ENCODE measurements at regions not wholly inside any gene's neighbourhood (a gene's known extent, or its start where the extent isn't known, plus 50 kb on each side); places are given as distances from the start of the nearest gene placed in this dataset.

- no peak overlapping the region for H3K4me3 Mint-ChIP-seq
- H3K27me3 Mint-ChIP-seq (ENCODE audit: insufficient read depth), result no peaks in the 10 kb centered on the region
- no peak for DNase-seq
- H3K4me1 Mint-ChIP-seq (ENCODE audit: low read depth), result no peaks in the 10 kb centered on the region
- TF ChIP-seq CTCF (IDR thresholded peaks at IDR 0.05), result no peak
- H3K36me3 Mint-ChIP-seq (ENCODE audit: low read depth), result peaks cover 14% of the 10 kb centered on the region
- H3K27ac Mint-ChIP-seq, result no peak overlapping the region
- peaks cover 60% of the 10 kb centered on the region for H3K9me3 Mint-ChIP-seq
Observed at GRCh38 chr22:48265000-48265625, 1502.7 kb downstream of the TBC1D22A start.

GRCh38 chr22:48264586-48264985 is 1502.1 kb downstream of the TBC1D22A start:
- H3K27ac Mint-ChIP-seq, result no peak overlapping the region

GRCh38 chr22:48263791-48264351 is 1501.4 kb downstream of the TBC1D22A start:
- Mint-ChIP-seq H3K9me3 (peaks cover 65% of the 10 kb centered on the region), H3K27ac (no peak overlapping the region), H3K27me3 (ENCODE audit: insufficient read depth) (no peaks in the 10 kb centered on the region), H3K4me3 (no peak overlapping the region), H3K4me1 (ENCODE audit: low read depth) (no peaks in the 10 kb centered on the region), H3K36me3 (ENCODE audit: low read depth) (peaks cover 8% of the 10 kb centered on the region)
- DNase-seq, result no peak
- TF ChIP-seq CTCF (IDR thresholded peaks at IDR 0.05), result no peak

More at GRCh38 chr22:48264586-48264985, 1502.1 kb downstream of the TBC1D22A start:
- no peak for TF ChIP-seq CTCF (IDR thresholded peaks at IDR 0.05)
- H3K27me3 Mint-ChIP-seq (ENCODE audit: insufficient read depth), result no peaks in the 10 kb centered on the region
- no peak for DNase-seq
- H3K4me1 Mint-ChIP-seq (ENCODE audit: low read depth), result no peaks in the 10 kb centered on the region
- H3K9me3 Mint-ChIP-seq, result peaks cover 65% of the 10 kb centered on the region
- no peak overlapping the region for H3K4me3 Mint-ChIP-seq
- peaks cover 14% of the 10 kb centered on the region for H3K36me3 Mint-ChIP-seq (ENCODE audit: low read depth)

- H3K4me3 Mint-ChIP-seq, result no peak overlapping the region
- DNase-seq, result no peak
Observed at GRCh38 chr22:48263431-48263765, 1500.9 kb downstream of the TBC1D22A start.

GRCh38 chr22:48262596-48263430 is 1500.4 kb downstream of the TBC1D22A start:
- H3K36me3 Mint-ChIP-seq (ENCODE audit: low read depth), result peaks cover 8% of the 10 kb centered on the region
- no peak overlapping the region for H3K4me3 Mint-ChIP-seq
- H3K9me3 Mint-ChIP-seq, result peaks cover 69% of the 10 kb centered on the region
- no peak overlapping the region for H3K27ac Mint-ChIP-seq
- DNase-seq, result no peak
- no peaks in the 10 kb centered on the region for H3K4me1 Mint-ChIP-seq (ENCODE audit: low read depth)
- no peaks in the 10 kb centered on the region; the same call in 1 of the 2 replicates for H3K27me3 Mint-ChIP-seq (ENCODE audit: insufficient read depth)
- TF ChIP-seq CTCF (IDR thresholded peaks at IDR 0.05), result no peak

More at GRCh38 chr22:48263431-48263765, 1500.9 kb downstream of the TBC1D22A start:
- H3K27me3 Mint-ChIP-seq (ENCODE audit: insufficient read depth), result no peaks in the 10 kb centered on the region
- H3K4me1 Mint-ChIP-seq (ENCODE audit: low read depth), result no peaks in the 10 kb centered on the region
- peaks cover 69% of the 10 kb centered on the region for H3K9me3 Mint-ChIP-seq
- H3K27ac Mint-ChIP-seq, result no peak overlapping the region
- H3K36me3 Mint-ChIP-seq (ENCODE audit: low read depth), result peaks cover 8% of the 10 kb centered on the region
- no peak for TF ChIP-seq CTCF (IDR thresholded peaks at IDR 0.05)
